ENCODE measurements at regions not wholly inside any gene's neighbourhood (a gene's known extent, or its start where the extent isn't known, plus 50 kb on each side); places are given as distances from the start of the nearest gene placed in this dataset.
A peak's percentile ranks its signal among the peaks of the same experiment; 100 is the strongest.

DNA sequence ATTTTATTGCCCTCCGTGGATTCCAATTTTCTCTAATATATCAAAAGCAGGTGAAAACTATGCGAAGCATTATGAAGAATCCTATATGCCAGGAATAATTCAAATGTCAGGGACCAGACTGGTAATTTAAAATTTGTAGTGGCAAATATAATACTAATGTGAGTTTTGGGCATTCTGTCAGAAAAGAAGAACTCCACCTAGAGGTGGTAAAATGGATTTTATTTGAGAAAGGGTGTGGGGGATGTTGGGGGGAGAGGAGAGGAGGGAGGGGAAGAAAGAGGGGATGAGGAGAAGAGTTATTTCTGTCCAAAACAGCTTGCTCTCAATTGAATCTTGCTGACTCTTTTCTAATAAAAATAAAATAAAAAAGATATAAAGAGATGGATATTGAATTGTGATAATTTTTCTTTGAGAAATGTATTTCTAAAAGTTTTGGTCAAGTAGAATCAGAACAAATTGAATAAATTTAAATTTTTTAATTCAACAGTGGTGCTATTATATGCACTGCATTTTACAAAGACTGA is 929.3 kb upstream of the SLITRK5 start:
- no peak overlapping the region for H3K27ac ChIP-seq (ENCODE audit: extremely low read length, insufficient read depth, low read length)
- no peak for FAIRE-seq
- in situ Hi-C loops (cut with HindIII; ENCODE audit: extremely low pct_ligation_motif_present, low pct_unique_long_range_greater_than_20kb) (no loop called here), intact Hi-C loops (cut with micrococcal nuclease; ENCODE audit: unreplicated experiment) (no loop called here)
- no peak for ATAC-seq
- no peak overlapping the region for H3K4me3 ChIP-seq (replicated peaks in 1 of 3; ENCODE audit: insufficient read depth in 1 of 3, low read depth in 2 of 3, low read length in 3 of 3)
- no peaks in the 10 kb centered on the region for H4K20me1 ChIP-seq (ENCODE audit: insufficient read depth, low read length)
- H3K36me3 ChIP-seq (replicated peaks in 1 of 2; ENCODE audit: control insufficient read depth in 1 of 2, insufficient read depth in 2 of 2, low read length in 2 of 2): no peaks in the 10 kb centered on the region
- H3K4me2 ChIP-seq (ENCODE audit: low read depth, low read length): no peak overlapping the region
- H3K9ac ChIP-seq (ENCODE audit: insufficient read depth, low read depth, low read length): no peak overlapping the region
- 0% methylated on average over 2 of the region's 2 CpGs for WGBS (ENCODE audit: low lambda C conversion rate)
- H2AFZ ChIP-seq (ENCODE audit: low read length): no peak overlapping the region
- no peaks in the 10 kb centered on the region for H3K9me3 ChIP-seq (ENCODE audit: low read length)
- ChIA-PET POLR2A (no interaction called here), CTCF (ENCODE audit: low intra/inter-chr PET ratio, low total read pairs) (no interaction called here)
- no TSS peak for BruUV-seq (replicated peaks)
- H3K79me2 ChIP-seq (ENCODE audit: insufficient read depth, low read length): no peaks in the 10 kb centered on the region
- TF ChIP-seq MAF1 (CRISPR knock-in tag; IDR thresholded peaks at IDR 0.05; ENCODE audit: borderline replicate concordance): no peak
- no peak for TF ChIP-seq ZNF589 (CRISPR knock-in tag; conservative IDR thresholded peaks at IDR 0.05)
- no peak for TF ChIP-seq NFIC (IDR thresholded peaks at IDR 0.05; ENCODE audit: low read length)
- no peak for TF ChIP-seq ZNF101 (CRISPR knock-in tag; IDR thresholded peaks at IDR 0.05; ENCODE audit: borderline replicate concordance, low read depth)
- TF ChIP-seq AHR (CRISPR knock-in tag; IDR thresholded peaks at IDR 0.05): no peak
- no peak for TF ChIP-seq ZNF180 (CRISPR knock-in tag; IDR thresholded peaks at IDR 0.05; ENCODE audit: borderline replicate concordance, low read depth)
- no peak for TF ChIP-seq ZFAT (CRISPR knock-in tag; conservative IDR thresholded peaks at IDR 0.05)
- peak; percentile 83 for TF ChIP-seq HNRNPK (IDR thresholded peaks at IDR 0.05; ENCODE audit: low read depth, low read length, poor library complexity, severe bottlenecking)
- H3K27me3 ChIP-seq (ENCODE audit: control insufficient read depth in 1 of 2, insufficient read depth in 2 of 2, low read length in 2 of 2): no peaks in the 10 kb centered on the region
- no peaks in the 10 kb centered on the region for H3K4me1 ChIP-seq (ENCODE audit: insufficient read depth, low read length)
- DNase-seq (ENCODE audit: low spot score): no peak

DNA sequence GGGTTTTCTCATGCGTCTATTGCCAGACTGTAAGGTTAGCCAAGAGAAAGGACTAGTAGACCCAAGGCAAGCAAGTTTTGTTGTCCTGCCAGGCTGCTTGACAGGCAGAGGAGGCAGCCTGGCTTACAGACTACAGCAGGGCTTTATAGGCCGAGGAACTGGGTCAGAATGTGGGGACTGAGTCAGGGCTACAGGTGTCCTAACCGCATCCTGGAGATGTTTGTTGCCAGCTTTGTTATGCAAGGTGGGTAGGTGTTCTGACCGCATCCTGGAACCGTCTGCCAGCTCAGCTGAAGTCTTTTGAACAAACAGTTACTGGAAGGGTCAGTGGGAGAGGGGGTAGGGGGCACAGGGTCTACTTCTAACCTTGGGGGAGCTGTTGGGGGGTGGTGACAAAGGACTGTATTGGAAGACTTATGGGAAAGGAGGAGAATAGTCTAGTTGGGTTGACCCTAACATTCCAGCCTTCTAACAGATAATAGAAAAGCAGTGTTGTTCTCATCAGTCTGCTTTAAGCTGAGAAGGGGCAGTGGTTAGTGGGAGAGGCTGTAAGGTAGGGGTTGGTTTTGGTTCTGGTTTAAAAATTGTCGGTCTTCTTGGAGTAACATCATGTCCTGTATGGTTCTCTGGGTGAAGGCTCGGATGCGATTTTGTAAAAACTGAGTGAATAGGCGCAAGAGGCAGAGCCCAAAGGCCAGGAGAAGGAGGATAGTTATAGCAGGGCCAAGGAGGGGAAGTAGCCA is 913.8 kb upstream of the SLITRK5 start:
- in situ Hi-C loops (cut with HindIII; ENCODE audit: extremely low pct_ligation_motif_present, low pct_unique_long_range_greater_than_20kb): no loop called here
- DNase-seq (ENCODE audit: low spot score): no peak
- Histone ChIP-seq H3K9ac (ENCODE audit: insufficient read depth, low read depth, low read length) (no peak overlapping the region), H2AFZ (ENCODE audit: low read length) (no peak overlapping the region), H3K27me3 (ENCODE audit: control insufficient read depth in 1 of 2, insufficient read depth in 2 of 2, low read length in 2 of 2) (no peaks in the 10 kb centered on the region), H3K4me1 (ENCODE audit: insufficient read depth, low read length) (no peaks in the 10 kb centered on the region), H3K9me3 (ENCODE audit: low read length) (peaks cover under 1% of the 10 kb centered on the region), H3K4me2 (ENCODE audit: low read depth, low read length) (no peak overlapping the region), H3K27ac (ENCODE audit: extremely low read length, insufficient read depth, low read length) (no peak overlapping the region), H4K20me1 (ENCODE audit: insufficient read depth, low read length) (no peaks in the 10 kb centered on the region), H3K79me2 (ENCODE audit: insufficient read depth, low read length) (no peaks in the 10 kb centered on the region), H3K36me3 (replicated peaks in 1 of 2; ENCODE audit: control insufficient read depth in 1 of 2, insufficient read depth in 2 of 2, low read length in 2 of 2) (no peaks in the 10 kb centered on the region), H3K4me3 (replicated peaks in 1 of 3; ENCODE audit: insufficient read depth in 1 of 3, low read depth in 2 of 3, low read length in 3 of 3) (no peak overlapping the region)
- ATAC-seq: no peak
- CTCF ChIA-PET (ENCODE audit: low intra/inter-chr PET ratio, low total read pairs): no interaction called here
- intact Hi-C loops (cut with micrococcal nuclease; ENCODE audit: unreplicated experiment): no loop called here
- no TSS peak for BruUV-seq (replicated peaks)
- whole genome bisulfite sequencing (ENCODE audit: low lambda C conversion rate): 24% methylated on average over 8 of the region's 9 CpGs
- POLR2A ChIA-PET: no interaction called here
- no peak for FAIRE-seq
- TF ChIP-seq, protein P1, sequence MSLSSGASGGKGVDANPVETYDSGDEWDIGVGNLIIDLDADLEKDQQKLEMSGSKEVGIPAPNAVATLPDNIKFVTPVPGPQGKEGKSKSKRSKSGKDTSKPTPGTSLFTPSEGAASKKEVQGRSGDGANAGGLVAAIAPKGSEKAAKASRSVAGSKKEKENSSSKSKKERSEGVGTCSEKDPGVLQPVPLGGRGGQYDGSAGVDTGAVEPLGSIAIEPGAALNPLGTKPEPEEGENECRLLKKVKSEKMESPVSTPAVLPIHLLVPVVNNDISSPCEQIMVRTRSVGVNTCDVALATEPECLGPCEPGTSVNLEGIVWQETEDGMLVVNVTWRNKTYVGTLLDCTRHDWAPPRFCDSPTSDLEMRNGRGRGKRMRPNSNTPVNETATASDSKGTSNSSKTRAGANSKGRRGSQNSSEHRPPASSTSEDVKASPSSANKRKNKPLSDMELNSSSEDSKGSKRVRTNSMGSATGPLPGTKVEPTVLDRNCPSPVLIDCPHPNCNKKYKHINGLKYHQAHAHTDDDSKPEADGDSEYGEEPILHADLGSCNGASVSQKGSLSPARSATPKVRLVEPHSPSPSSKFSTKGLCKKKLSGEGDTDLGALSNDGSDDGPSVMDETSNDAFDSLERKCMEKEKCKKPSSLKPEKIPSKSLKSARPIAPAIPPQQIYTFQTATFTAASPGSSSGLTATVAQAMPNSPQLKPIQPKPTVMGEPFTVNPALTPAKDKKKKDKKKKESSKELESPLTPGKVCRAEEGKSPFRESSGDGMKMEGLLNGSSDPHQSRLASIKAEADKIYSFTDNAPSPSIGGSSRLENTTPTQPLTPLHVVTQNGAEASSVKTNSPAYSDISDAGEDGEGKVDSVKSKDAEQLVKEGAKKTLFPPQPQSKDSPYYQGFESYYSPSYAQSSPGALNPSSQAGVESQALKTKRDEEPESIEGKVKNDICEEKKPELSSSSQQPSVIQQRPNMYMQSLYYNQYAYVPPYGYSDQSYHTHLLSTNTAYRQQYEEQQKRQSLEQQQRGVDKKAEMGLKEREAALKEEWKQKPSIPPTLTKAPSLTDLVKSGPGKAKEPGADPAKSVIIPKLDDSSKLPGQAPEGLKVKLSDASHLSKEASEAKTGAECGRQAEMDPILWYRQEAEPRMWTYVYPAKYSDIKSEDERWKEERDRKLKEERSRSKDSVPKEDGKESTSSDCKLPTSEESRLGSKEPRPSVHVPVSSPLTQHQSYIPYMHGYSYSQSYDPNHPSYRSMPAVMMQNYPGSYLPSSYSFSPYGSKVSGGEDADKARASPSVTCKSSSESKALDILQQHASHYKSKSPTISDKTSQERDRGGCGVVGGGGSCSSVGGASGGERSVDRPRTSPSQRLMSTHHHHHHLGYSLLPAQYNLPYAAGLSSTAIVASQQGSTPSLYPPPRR (CRISPR knock-in tag; IDR thresholded peaks at IDR 0.05; ENCODE audit: borderline replicate concordance): no peak
- TF ChIP-seq FOXP1 (IDR thresholded peaks at IDR 0.05) (no peak), FOXP1 (CRISPR knock-in tag; IDR thresholded peaks at IDR 0.05) (no peak), RFX5 (IDR thresholded peaks at IDR 0.05; ENCODE audit: low read depth, low read length) (no peak), ZNF576 (CRISPR knock-in tag; IDR thresholded peaks at IDR 0.05) (no peak)

Measured in HepG2 (cell line).